PFSK-1 (cell line): ENCODE measurements at regions not wholly inside any gene's neighbourhood (a gene's known extent, or its start where the extent isn't known, plus 50 kb on each side); places are given as distances from the start of the nearest gene placed in this dataset.

Experiments used
- FOXP2 ChIP-seq: optimal IDR thresholded peaks from 2 replicates; pipeline ENCODE3; 2011; ENCODE audit warnings: borderline replicate concordance, control low read depth, inconsistent platforms; ENCODE audit not compliant: insufficient read depth; ENCODE audit errors: extremely low read length, extremely low read depth
- POLR2AphosphoS5 ChIP-seq: IDR thresholded peaks from 2 replicates; pipeline ENCODE4 v1.6.1; 2012; ENCODE audit warnings: low read depth, mild to moderate bottlenecking, control low read depth, low read length, moderate library complexity
- REST ChIP-seq, 2 experiments: IDR thresholded peaks; 2 replicates each; pipeline versions ENCODE4 v1.6.1 to v1.8.0; 2011 to 2012; ENCODE audit warnings: low read depth in 2 of 2, low read length in 2 of 2, control low read depth in 1 of 2, inconsistent platforms in 1 of 2, mild to moderate bottlenecking in 1 of 2, moderate library complexity in 1 of 2; ENCODE audit not compliant: insufficient read depth in 1 of 2
- SIN3A ChIP-seq: IDR thresholded peaks from 2 replicates; pipeline ENCODE4 v1.6.1; 2012; ENCODE audit warnings: mild to moderate bottlenecking, low read length, moderate library complexity, borderline replicate concordance; ENCODE audit not compliant: insufficient read depth
- TAF1 ChIP-seq: IDR thresholded peaks from 2 replicates; pipeline ENCODE4 v1.6.1; 2012; ENCODE audit warnings: low read length, control low read depth, borderline replicate concordance; ENCODE audit not compliant: insufficient read depth

GRCh38 chr15:38882221-38882620, 317.6 kb upstream of the RASGRP1 start:
- TF ChIP-seq REST (IDR thresholded peaks at IDR 0.05; ENCODE audit: insufficient read depth in 1 of 2, low read depth in 2 of 2, low read length in 2 of 2) (no peak), TAF1 (no peak), POLR2AphosphoS5 (no peak), SIN3A (no peak), FOXP2 (no peak)
